Naive thymus-derived CD4-positive, alpha-beta T cell (primary cell): ENCODE measurements at regions not wholly inside any gene's neighbourhood (a gene's known extent, or its start where the extent isn't known, plus 50 kb on each side); places are given as distances from the start of the nearest gene placed in this dataset.

Source experiments
- ATAC-seq: fragments of 150-1000 bp; cut with Tn5 transposase; 2 replicates; pipeline ENCODE4 v1.10.0; 2021; ENCODE audit warnings: mild to moderate bottlenecking, moderate library complexity
- CTCF ChIA-PET: fragments of 350-600 bp; sonication (Branson Sonifier 250); formaldehyde crosslinking; loops from one replicate; lab custom pipeline; 2021; ENCODE audit warnings: antibody characterized with exemption; lab: Charles Lee
- POLR2A ChIA-PET: fragments of 350-600 bp; sonication (Branson Sonifier 250); formaldehyde crosslinking; loops from one replicate; lab custom pipeline; 2021; ENCODE audit warnings: antibody characterized with exemption, inconsistent platforms; lab: Charles Lee
- DNase-seq, 9 donors: peaks; one replicate each; pipeline versions ENCODE4 v3.0.0 to v3.0.0-alpha.2; 2020 to 2022; ENCODE audit warnings: mixed read lengths in 1 of 9
- H3K27ac ChIP-seq: one replicate; pipeline ENCODE4 v1.7.0; 2013; ENCODE audit warnings: mild to moderate bottlenecking, low read depth, low read length, moderate library complexity
- H3K27me3 ChIP-seq, 2 donors: one replicate each; pipeline ENCODE4 v1.7.0; 2013; ENCODE audit warnings: low read length in 2 of 2, mild to moderate bottlenecking in 2 of 2, moderate library complexity in 2 of 2; ENCODE audit not compliant: control insufficient read depth in 2 of 2, insufficient read depth in 2 of 2
- H3K36me3 ChIP-seq, 3 experiments: 1 replicate in 2 of 3; 2 replicates in 1 of 3; pipeline ENCODE4 v1.7.0; 2013; ENCODE audit warnings: low read length in 3 of 3, mild to moderate bottlenecking in 3 of 3, moderate library complexity in 1 of 3; ENCODE audit not compliant: insufficient read depth in 3 of 3, control insufficient read depth in 2 of 3
- H3K4me1 ChIP-seq, 2 donors: one replicate each; pipeline ENCODE4 v1.7.0; 2013; ENCODE audit warnings: low read length in 2 of 2, mild to moderate bottlenecking in 2 of 2, moderate library complexity in 1 of 2; ENCODE audit not compliant: control insufficient read depth in 2 of 2, insufficient read depth in 2 of 2
- H3K4me3 ChIP-seq: 2 replicates; pipeline ENCODE4 v1.7.0; 2013; ENCODE audit warnings: mild to moderate bottlenecking, low read length
- H3K9me3 ChIP-seq, 3 experiments: 1 replicate in 2 of 3; 2 replicates in 1 of 3; pipeline ENCODE4 v1.7.0; 2013; ENCODE audit warnings: low read length in 3 of 3; ENCODE audit not compliant: control insufficient read depth in 2 of 3
- H3K27ac Mint-ChIP-seq, 9 donors: one replicate each; pipeline ENCODE4 v1.8.0; 2020 to 2022; ENCODE audit warnings: mixed read lengths in 9 of 9, mild to moderate bottlenecking in 8 of 9, moderate library complexity in 5 of 9, inconsistent platforms in 2 of 9
- H3K27me3 Mint-ChIP-seq, 5 donors: one replicate each; pipeline ENCODE4 v1.8.0; 2021 to 2022; ENCODE audit warnings: mixed read lengths in 5 of 5, mild to moderate bottlenecking in 1 of 5
- H3K36me3 Mint-ChIP-seq, 5 donors: one replicate each; pipeline ENCODE4 v1.8.0; 2020 to 2022; ENCODE audit warnings: mixed read lengths in 5 of 5, mild to moderate bottlenecking in 3 of 5, inconsistent platforms in 1 of 5
- H3K4me1 Mint-ChIP-seq, 7 donors: one replicate each; pipeline ENCODE4 v1.8.0; 2020 to 2022; ENCODE audit warnings: mixed read lengths in 7 of 7, mild to moderate bottlenecking in 3 of 7, inconsistent platforms in 1 of 7
- H3K4me3 Mint-ChIP-seq, 10 donors: one replicate each; pipeline ENCODE4 v1.8.0; 2020 to 2022; ENCODE audit warnings: mild to moderate bottlenecking in 10 of 10, mixed read lengths in 10 of 10, moderate library complexity in 6 of 10, inconsistent platforms in 2 of 10
- H3K9me3 Mint-ChIP-seq, 11 donors: one replicate each; pipeline ENCODE4 v1.8.0; 2020 to 2022; ENCODE audit warnings: mixed read lengths in 11 of 11, mild to moderate bottlenecking in 4 of 11, inconsistent platforms in 1 of 11, moderate library complexity in 1 of 11
- intact Hi-C, 2 donors: fragments of 100-400 bp; cut with micrococcal nuclease; formaldehyde crosslinking; loops; one replicate each; pipeline ENCODE4 v1.15.1; 2023

DNA sequence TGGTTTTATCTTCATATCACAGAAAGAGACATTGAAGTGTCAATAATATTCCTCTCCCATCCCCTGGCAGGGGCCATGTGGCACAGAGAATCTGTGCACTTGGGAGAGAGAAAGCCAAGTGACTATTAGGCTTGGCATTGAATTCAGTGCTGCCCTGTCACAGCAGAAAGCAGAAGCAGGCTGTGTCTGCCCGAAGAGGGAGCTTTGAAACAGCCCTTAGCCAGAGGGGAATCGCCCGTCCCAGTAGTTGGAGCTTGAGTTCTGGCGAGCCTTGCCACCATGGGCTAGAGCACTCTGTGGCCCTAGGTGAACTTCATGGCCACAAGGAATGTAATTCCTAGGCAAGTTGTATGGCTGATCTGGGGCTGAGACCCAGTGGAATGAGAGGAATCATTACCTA is 282.5 kb upstream of the PCDH10 start:
- POLR2A ChIA-PET, result no interaction called here
- H3K9me3 ChIP-seq, result no peaks in the 10 kb centered on the region
- Mint-ChIP-seq H3K9me3 (peaks cover 0 to 24% (median 2%) of the 10 kb centered on the region in 11 donors), H3K27me3 (no peaks in the 10 kb centered on the region), H3K4me3 (no peak overlapping the region), H3K4me1 (no peaks in the 10 kb centered on the region), H3K36me3 (no peaks in the 10 kb centered on the region), H3K27ac (no peak overlapping the region)
- H3K4me1 ChIP-seq, result no peaks in the 10 kb centered on the region
- no peak overlapping the region for H3K4me3 ChIP-seq
- no peaks in the 10 kb centered on the region for H3K27me3 ChIP-seq
- H3K36me3 ChIP-seq, result no peaks in the 10 kb centered on the region
- H3K27ac ChIP-seq, result no peak overlapping the region
- CTCF ChIA-PET, result interaction anchor here (1.1 kb wide), 1 partner anchor 28 kb away, joined by 3 read pairs; no protein-coding TSS in a partner anchor
- intact Hi-C loops, result no loop called here
- ATAC-seq (no peak), DNase-seq (no peak)

DNA sequence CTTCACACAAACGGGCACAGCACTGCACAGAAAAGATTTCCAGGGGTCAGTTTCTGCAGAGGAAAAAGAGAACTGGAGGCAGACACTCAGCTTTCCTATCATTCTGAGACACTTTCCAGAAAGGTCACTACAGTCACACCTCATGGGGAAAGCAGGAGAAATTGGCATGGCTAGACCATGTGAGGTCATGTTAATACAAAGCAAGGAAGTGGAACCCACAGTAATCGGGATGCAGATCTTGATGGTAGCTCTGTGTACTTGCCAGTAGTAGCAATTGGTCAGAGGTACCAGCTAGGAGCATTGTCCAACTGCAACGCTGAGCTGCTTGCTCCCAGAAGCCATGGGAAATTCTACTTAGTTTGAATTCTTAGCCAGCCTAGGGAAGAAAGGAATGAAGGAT is 255.3 kb upstream of the PCDH10 start:
- Mint-ChIP-seq H3K4me3 (no peak overlapping the region), H3K27ac (no peak overlapping the region), H3K9me3 (peaks cover 0 to 11% (median 3%) of the 10 kb centered on the region in 11 donors), H3K27me3 (no peaks in the 10 kb centered on the region), H3K4me1 (no peaks in the 10 kb centered on the region), H3K36me3 (no peaks in the 10 kb centered on the region)
- H3K9me3 ChIP-seq, result no peaks in the 10 kb centered on the region
- ChIA-PET CTCF (no interaction called here), POLR2A (no interaction called here)
- DNase-seq (no peak), ATAC-seq (no peak)
- no peak overlapping the region for H3K27ac ChIP-seq
- H3K4me1 ChIP-seq, result no peaks in the 10 kb centered on the region
- no peaks in the 10 kb centered on the region for H3K27me3 ChIP-seq
- H3K4me3 ChIP-seq, result no peak overlapping the region
- no peaks in the 10 kb centered on the region for H3K36me3 ChIP-seq
- intact Hi-C loops, result no loop called here

DNA sequence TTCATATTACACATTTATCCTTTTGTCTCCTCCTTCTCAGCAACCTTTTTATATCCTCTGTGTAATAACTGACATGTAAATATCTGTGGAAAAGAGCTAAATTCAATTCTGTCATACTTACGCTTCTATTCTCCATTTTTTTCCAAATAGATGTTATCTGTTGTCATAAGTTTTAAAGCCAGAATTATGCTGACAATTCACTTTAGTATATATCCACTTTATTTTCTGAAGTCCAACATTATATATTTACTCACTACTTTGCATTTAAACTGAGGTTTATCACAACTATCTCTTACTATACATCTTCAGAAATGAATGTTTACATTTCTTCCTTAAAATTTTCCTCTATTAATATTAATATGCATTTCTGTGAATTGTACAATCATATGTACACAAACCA is 247.9 kb upstream of the PCDH10 start:
- no peaks in the 10 kb centered on the region for H3K4me1 Mint-ChIP-seq
- H3K27ac Mint-ChIP-seq, result no peak overlapping the region
- peaks cover 0 to 2% (median 0%) of the 10 kb centered on the region in 5 donors for H3K36me3 Mint-ChIP-seq
- ChIA-PET CTCF (no interaction called here), POLR2A (no interaction called here)
- no peak for DNase-seq
- no peak overlapping the region for H3K4me3 ChIP-seq
- no peak overlapping the region for H3K4me3 Mint-ChIP-seq
- no peaks in the 10 kb centered on the region for H3K27me3 Mint-ChIP-seq
- H3K27me3 ChIP-seq, result no peaks in the 10 kb centered on the region
- peaks cover 0 to 10% (median 1%) of the 10 kb centered on the region in 11 donors for H3K9me3 Mint-ChIP-seq
- no peaks in the 10 kb centered on the region for H3K36me3 ChIP-seq
- no peaks in the 10 kb centered on the region for H3K4me1 ChIP-seq
- intact Hi-C loops, result no loop called here
- H3K9me3 ChIP-seq, result no peaks in the 10 kb centered on the region
- H3K27ac ChIP-seq, result no peak overlapping the region
- no peak for ATAC-seq

DNA sequence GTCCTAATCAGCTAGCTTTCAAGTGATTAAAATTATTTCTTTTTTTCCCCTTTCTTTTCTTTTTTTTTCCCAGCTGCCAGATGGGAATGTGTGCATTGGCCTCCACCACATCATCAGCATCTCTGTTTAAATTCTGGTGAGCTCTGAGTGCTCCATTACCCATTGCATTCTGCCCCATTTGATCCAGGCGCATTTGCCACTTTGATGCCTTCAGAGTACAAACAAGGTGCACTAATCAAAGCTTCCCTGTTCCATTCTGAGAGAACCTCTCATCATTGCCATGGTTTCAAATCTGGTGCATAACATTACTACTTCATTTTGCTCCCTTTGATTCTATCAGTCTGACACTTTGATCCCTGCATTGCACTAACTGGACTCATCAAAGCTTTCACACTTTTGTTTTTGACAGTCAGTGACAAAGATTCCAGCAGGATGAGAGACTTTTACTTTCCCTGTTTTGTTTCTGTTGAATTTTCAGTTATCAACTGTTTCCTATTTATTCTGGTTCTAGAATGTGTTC is 238.8 kb upstream of the PCDH10 start:
- H3K36me3 ChIP-seq, result no peaks in the 10 kb centered on the region
- no peak overlapping the region for H3K4me3 Mint-ChIP-seq
- peaks cover 0 to 4% (median 0%) of the 10 kb centered on the region in 5 donors for H3K36me3 Mint-ChIP-seq
- H3K9me3 Mint-ChIP-seq, result peaks cover 0 to 9% (median 4%) of the 10 kb centered on the region in 11 donors
- no peak overlapping the region for H3K27ac ChIP-seq
- no peaks in the 10 kb centered on the region for H3K4me1 ChIP-seq
- no peak for DNase-seq
- no peaks in the 10 kb centered on the region for H3K27me3 Mint-ChIP-seq
- ChIA-PET CTCF (interaction anchor here (0.8 kb wide), 1 partner anchor 11 kb away, joined by 3 read pairs; no protein-coding TSS in a partner anchor), POLR2A (no interaction called here)
- intact Hi-C loops, result no loop called here
- no peak overlapping the region for H3K27ac Mint-ChIP-seq
- no peaks in the 10 kb centered on the region for H3K27me3 ChIP-seq
- H3K4me3 ChIP-seq, result no peak overlapping the region
- no peak for ATAC-seq
- no peaks in the 10 kb centered on the region for H3K4me1 Mint-ChIP-seq
- no peaks in the 10 kb centered on the region for H3K9me3 ChIP-seq

DNA sequence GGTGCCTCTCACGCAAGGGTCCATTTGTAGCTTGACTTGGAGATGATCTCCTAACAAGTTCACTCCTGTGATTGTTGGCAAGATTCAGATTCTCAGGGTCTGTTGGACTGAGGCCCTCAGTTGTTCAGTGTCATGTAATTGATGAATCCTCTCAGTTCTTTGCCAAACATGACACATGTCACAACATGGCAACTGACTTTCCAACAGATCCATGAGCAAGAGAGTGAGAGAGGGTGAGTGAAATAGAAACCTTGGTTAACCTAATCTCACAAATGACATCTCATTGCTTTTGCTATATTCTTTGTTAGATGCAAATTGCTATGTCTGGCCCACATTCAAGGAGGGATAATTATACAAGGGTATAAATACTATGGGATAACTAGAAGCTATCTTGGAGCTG is 231.0 kb upstream of the PCDH10 start:
- POLR2A ChIA-PET, result no interaction called here
- intact Hi-C loops, result no loop called here
- Mint-ChIP-seq H3K4me1 (no peaks in the 10 kb centered on the region), H3K4me3 (no peak overlapping the region), H3K27me3 (no peaks in the 10 kb centered on the region), H3K27ac (no peak overlapping the region), H3K36me3 (no peaks in the 10 kb centered on the region), H3K9me3 (peaks cover 0 to 4% (median 0%) of the 10 kb centered on the region in 11 donors)
- Histone ChIP-seq H3K9me3 (no peaks in the 10 kb centered on the region), H3K36me3 (no peaks in the 10 kb centered on the region), H3K27ac (no peak overlapping the region), H3K27me3 (no peaks in the 10 kb centered on the region), H3K4me3 (no peak overlapping the region), H3K4me1 (no peaks in the 10 kb centered on the region)
- CTCF ChIA-PET, result no interaction called here
- no peak for ATAC-seq
- no peak for DNase-seq

DNA sequence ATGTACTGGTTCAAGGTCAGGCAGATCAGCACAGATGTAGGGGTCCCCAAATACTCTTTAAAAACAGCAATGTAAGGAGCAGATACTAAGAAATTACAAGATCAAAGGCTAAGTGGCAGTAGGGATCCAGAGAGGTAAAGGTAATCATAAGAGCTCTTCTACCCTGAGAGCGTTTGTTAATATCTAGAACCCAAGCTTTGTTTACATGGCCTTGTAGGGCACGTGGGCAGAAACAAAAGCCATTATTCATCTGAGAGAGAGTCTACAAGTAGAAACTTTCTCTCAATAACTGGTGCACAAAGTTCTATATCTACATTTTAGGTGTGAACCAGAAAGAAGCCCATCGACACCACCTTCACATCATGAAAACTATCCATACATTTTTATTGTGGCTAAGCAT is 225.6 kb upstream of the PCDH10 start:
- POLR2A ChIA-PET, result no interaction called here
- ATAC-seq (no peak), DNase-seq (no peak)
- CTCF ChIA-PET, result no interaction called here
- Mint-ChIP-seq H3K4me3 (no peak overlapping the region), H3K27me3 (no peaks in the 10 kb centered on the region), H3K4me1 (no peaks in the 10 kb centered on the region), H3K36me3 (no peaks in the 10 kb centered on the region), H3K27ac (no peak overlapping the region), H3K9me3 (no peaks in the 10 kb centered on the region)
- Histone ChIP-seq H3K27ac (no peak overlapping the region), H3K4me1 (no peaks in the 10 kb centered on the region), H3K27me3 (no peaks in the 10 kb centered on the region), H3K4me3 (no peak overlapping the region), H3K9me3 (no peaks in the 10 kb centered on the region), H3K36me3 (no peaks in the 10 kb centered on the region)
- intact Hi-C loops, result no loop called here

DNA sequence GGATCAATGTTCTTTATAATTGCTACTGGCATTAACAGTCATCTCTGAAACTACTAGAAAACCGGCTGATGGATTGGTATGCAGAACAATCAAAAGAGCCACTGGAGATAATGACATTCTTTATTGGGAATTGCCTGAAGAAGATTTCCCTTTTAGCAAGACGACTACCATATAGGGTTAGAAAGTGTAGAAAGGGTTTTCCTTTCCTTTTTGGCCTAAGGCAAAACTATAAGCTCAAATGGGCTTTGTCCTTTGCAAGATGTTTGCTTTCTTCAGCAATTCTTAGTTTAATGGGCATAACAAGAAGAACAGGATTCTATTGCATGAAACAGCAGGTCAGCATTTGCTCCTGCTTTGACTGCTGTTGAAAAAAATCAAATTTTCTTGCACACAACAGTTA is 214.2 kb upstream of the PCDH10 start:
- Histone ChIP-seq H3K27me3 (no peaks in the 10 kb centered on the region), H3K36me3 (no peaks in the 10 kb centered on the region), H3K9me3 (no peaks in the 10 kb centered on the region), H3K4me3 (no peak overlapping the region), H3K27ac (no peak overlapping the region), H3K4me1 (no peaks in the 10 kb centered on the region)
- Mint-ChIP-seq H3K4me3 (no peak overlapping the region), H3K4me1 (no peaks in the 10 kb centered on the region), H3K27ac (no peak overlapping the region), H3K9me3 (peaks cover 0 to 10% (median 5%) of the 10 kb centered on the region in 11 donors), H3K36me3 (no peaks in the 10 kb centered on the region), H3K27me3 (no peaks in the 10 kb centered on the region)
- intact Hi-C loops, result no loop called here
- ChIA-PET CTCF (no interaction called here), POLR2A (no interaction called here)
- ATAC-seq, result no peak
- no peak for DNase-seq
